ENCODE measurements at regions not wholly inside any gene's neighbourhood (a gene's known extent, or its start where the extent isn't known, plus 50 kb on each side); places are given as distances from the start of the nearest gene placed in this dataset.

DNA sequence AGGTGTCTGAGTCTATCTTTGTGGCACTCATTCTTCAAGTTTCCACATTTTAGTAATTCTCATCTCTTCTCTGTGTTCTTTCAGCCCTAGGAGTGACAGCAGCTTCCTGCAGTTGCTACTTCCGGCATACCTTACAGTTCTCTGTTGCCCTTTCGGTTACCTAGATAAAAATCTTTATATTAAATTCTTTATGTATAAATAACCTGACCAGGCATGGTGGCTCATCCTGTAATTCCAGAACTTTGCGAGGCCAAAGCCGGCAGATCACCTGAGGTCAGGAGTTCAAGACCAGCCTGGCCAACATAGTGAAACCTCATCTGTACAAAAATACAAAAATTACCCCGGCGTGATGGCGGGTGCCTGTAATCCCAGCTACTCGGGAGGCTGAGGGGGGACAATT is 62.9 kb downstream of the CDKN2C start:
- TF ChIP-seq ETV6 (CRISPR knock-in tag; conservative IDR thresholded peaks at IDR 0.05), result no peak
- no peak for TF ChIP-seq EZH2 (conservative IDR thresholded peaks at IDR 0.05; ENCODE audit: low read depth, low read length)
- TF ChIP-seq ZNF768 (CRISPR knock-in tag; IDR thresholded peaks at IDR 0.05), result no peak
- TF ChIP-seq SIX4 (CRISPR knock-in tag; IDR thresholded peaks at IDR 0.05), result no peak
- no peak for TF ChIP-seq ASH2L (IDR thresholded peaks at IDR 0.05; ENCODE audit: insufficient read length, low read depth, low read length)
- TF ChIP-seq ZNF274 (CRISPR knock-in tag; IDR thresholded peaks at IDR 0.05), result no peak

All from HepG2 (cell line).